WERI-Rb-1 (cell line): ENCODE measurements at regions not wholly inside any gene's neighbourhood (a gene's known extent, or its start where the extent isn't known, plus 50 kb on each side); places are given as distances from the start of the nearest gene placed in this dataset.

Experiments used
- DNase-seq: peaks from one replicate; pipeline ENCODE4 v3.0.0-alpha.2; 2020
- H3K27ac ChIP-seq: fragments of 250-450 bp; sonication (Bioruptor Pico); 2 replicates; pipeline ENCODE4 v1.5.1; 2020; ENCODE audit warnings: mild to moderate bottlenecking, moderate library complexity
- H3K27me3 ChIP-seq: fragments of 250-450 bp; sonication (Bioruptor Pico); 2 replicates; pipeline ENCODE4 v1.5.1; 2021; ENCODE audit warnings: mild to moderate bottlenecking, low read depth, moderate library complexity; ENCODE audit not compliant: insufficient read depth, severe bottlenecking
- H3K36me3 ChIP-seq: fragments of 250-450 bp; sonication (Bioruptor Pico); 2 replicates; pipeline ENCODE4 v1.5.1; 2020; ENCODE audit warnings: mild to moderate bottlenecking, moderate library complexity
- H3K4me3 ChIP-seq: 2 replicates; pipeline ENCODE4 v1.5.1; 2011; ENCODE audit warnings: low read depth, mild to moderate bottlenecking, control low read depth, low read length
- H3K9me3 ChIP-seq: fragments of 250-450 bp; sonication (Bioruptor Pico); 2 replicates; pipeline ENCODE4 v1.5.1; 2021; ENCODE audit warnings: mild to moderate bottlenecking, moderate library complexity; ENCODE audit not compliant: severe bottlenecking
- CTCF ChIP-seq: IDR thresholded peaks from 2 replicates; pipeline ENCODE4 v1.5.1; 2011; ENCODE audit warnings: low read depth, mild to moderate bottlenecking, control low read depth, inconsistent platforms, low read length

DNA sequence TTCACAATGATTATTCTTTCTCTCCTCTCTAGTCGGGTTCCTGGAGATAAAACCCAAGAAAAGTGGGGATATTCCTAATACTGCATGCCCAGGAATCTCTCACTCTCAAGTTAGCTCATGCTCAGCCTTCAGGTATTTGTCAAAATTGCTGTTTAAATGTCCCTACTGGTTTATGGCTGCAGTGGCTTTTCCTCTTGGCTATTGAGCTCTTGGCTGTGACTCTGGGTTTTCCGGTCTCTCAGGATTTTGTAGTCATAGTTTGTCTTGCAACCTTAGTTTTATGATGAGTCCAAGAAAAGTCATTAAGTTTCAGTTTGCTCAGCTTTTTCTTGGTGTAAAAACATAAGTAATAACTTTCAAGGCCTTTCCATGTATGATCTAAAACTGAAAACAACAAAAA, 820.7 kb upstream of the HS6ST1 start:
- Histone ChIP-seq H3K9me3 (no peaks in the 10 kb centered on the region), H3K36me3 (no peaks in the 10 kb centered on the region), H3K27me3 (no peaks in the 10 kb centered on the region), H3K4me3 (no peak overlapping the region), H3K27ac (no peak overlapping the region)
- no peak for DNase-seq
- TF ChIP-seq CTCF = no peak

DNA sequence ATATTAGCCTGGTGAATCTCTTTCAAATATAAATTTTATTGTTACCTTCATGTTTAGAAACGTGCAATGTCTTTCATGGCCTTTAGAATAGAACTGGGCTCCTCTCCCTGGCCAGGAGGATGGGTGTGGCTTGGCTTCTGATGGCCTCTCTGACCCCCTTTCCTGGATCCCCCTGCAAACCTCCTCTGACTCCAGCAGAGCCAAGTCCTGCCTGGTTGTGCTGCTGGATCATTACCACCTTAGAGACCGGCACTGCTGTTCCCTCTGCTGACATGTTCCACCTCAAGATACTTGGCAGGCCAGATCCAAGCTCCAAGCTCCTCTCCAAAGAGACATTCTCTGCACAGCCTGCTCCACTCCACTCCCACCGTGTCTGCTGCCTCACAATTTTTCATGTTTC, 823.8 kb upstream of the HS6ST1 start:
- no peaks in the 10 kb centered on the region for H3K27me3 ChIP-seq
- no peak for DNase-seq
- H3K4me3 ChIP-seq = no peak overlapping the region
- no peak for TF ChIP-seq CTCF
- no peaks in the 10 kb centered on the region for H3K36me3 ChIP-seq
- H3K27ac ChIP-seq = no peak overlapping the region
- no peaks in the 10 kb centered on the region for H3K9me3 ChIP-seq

- H3K36me3 ChIP-seq = no peaks in the 10 kb centered on the region
- no peaks in the 10 kb centered on the region for H3K27me3 ChIP-seq
- no peak overlapping the region for H3K4me3 ChIP-seq
- no peak for DNase-seq
- no peak overlapping the region for H3K27ac ChIP-seq
- no peaks in the 10 kb centered on the region for H3K9me3 ChIP-seq
- no peak for TF ChIP-seq CTCF
These were observed 825.6 kb upstream of the HS6ST1 start for GRCh38 chr2:129144082-129144791.

DNA sequence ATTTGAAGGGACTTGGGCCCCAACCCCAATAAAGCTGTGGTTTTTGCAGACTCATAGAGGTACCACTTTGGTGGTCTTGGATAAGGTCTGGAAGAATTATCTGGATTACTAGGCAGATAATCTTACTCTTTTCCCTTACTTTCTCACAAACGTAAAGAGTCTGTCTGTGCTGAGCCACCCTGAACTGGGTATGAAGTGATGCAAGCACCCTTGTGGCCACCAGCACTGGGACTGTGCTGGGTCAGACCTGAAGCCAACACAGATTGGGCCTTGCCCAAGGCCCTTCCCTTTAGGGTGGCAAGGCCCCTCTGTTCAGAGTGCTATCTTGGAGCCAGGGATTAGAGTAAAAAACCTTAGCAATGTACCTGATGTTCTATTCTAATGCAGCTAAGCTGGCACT, 827.0 kb upstream of the RAB6C start:
- TF ChIP-seq CTCF = no peak
- Histone ChIP-seq H3K4me3 (no peak overlapping the region), H3K27me3 (no peaks in the 10 kb centered on the region), H3K27ac (no peak overlapping the region), H3K36me3 (no peaks in the 10 kb centered on the region), H3K9me3 (no peaks in the 10 kb centered on the region)
- DNase-seq = no peak

GRCh38 chr2:129160879-129161278, 818.6 kb upstream of the RAB6C start:
- H3K27ac ChIP-seq = no peak overlapping the region
- H3K4me3 ChIP-seq = no peak overlapping the region
- DNase-seq = no peak
- H3K27me3 ChIP-seq = no peaks in the 10 kb centered on the region
- TF ChIP-seq CTCF = no peak
- H3K36me3 ChIP-seq = no peaks in the 10 kb centered on the region
- no peaks in the 10 kb centered on the region for H3K9me3 ChIP-seq
